GDM1 (cell line): ENCODE measurements at regions not wholly inside any gene's neighbourhood (a gene's known extent, or its start where the extent isn't known, plus 50 kb on each side); places are given as distances from the start of the nearest gene placed in this dataset.
"Not testable (repeated sequence)": the region's sequence is repeated elsewhere in the genome, so short reads cannot be mapped to it uniquely, and the experiment has no call there.

ENCODE experiments used
- DNase-seq: peaks from one replicate; lab custom pipeline; 2025; lab: John Stamatoyannopoulos, UW

DNA sequence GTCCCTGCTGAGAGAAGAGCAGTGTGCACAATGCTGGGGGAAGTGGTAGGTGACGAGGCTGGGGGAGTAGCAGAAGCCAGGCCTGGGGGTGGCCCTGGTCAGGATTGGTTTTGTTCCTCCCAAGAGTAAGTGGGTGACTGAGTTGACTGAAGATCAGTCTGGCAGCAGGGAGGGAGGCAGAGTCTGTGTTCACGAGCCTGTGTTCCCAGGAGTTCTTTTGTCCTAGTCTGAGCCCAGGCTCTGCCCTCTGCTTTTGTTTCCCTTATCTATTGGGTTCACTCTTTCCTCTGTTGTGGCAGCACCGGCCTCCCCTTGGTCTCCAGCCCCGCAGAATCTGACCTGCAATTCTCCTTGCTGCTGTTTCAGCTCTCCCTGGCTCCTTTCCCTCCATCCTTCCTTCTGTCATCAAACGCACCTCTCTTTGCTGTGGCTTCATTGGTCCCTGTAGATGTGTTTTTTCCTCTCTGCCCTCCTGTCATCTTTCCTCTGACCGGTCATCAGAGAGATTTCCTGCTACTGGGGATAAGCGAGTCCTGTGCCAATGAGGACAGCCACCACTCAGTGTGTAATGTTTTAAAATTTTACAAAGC lies 607.4 kb downstream of the KIF4B start:
- no peak for DNase-seq

DNA sequence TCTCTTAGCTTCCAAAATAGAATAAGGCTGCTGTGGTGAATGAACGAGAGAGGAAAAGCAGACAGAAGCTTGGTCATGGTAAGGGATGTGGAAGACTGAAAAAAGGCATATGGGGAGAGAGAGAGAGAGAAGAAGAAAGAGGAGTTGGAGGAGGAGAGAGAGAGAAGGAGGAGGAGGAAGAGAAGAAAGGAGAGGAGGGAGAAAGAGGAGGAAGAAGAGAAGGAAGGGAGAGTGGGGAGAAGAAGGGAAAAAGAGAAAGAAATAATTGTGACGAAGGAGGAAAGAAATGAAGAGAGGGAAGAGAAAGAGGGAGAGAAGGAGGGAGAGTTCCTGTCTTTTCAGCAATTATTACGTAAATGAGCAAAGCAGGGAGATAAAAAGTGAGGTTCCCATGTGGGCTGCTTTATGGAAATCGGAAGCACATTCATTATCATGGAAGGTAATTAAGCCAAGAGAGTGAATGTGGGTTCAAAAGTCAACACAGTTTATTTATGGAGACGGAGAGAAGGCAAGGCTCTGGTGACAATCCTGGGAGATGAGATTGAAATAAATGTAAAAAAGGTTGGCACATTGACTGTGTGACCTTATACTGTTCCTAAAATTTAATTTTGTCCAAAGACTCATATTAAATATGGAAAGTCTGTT lies 611.2 kb downstream of the KIF4B start:
- DNase-seq: no peak

DNA sequence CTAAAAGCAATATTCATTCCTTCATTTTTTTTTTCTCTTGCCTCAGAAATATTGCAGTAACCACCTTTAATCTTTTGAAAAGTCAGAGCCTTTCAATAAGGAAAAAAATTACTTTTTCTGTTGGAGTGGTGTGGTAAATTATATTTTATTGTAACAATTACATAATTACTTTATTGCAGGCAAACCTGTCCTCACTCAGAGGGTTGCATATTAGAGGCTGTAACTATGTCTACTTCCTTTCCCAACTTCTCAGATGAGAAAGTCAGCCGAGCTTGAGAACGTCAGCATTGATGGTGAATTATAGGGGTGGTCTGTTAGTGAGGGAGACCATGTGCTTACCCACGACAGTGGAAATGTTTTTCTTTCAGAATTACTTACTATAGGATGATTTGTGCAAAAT lies 611.8 kb downstream of the KIF4B start:
- no peak for DNase-seq

DNA sequence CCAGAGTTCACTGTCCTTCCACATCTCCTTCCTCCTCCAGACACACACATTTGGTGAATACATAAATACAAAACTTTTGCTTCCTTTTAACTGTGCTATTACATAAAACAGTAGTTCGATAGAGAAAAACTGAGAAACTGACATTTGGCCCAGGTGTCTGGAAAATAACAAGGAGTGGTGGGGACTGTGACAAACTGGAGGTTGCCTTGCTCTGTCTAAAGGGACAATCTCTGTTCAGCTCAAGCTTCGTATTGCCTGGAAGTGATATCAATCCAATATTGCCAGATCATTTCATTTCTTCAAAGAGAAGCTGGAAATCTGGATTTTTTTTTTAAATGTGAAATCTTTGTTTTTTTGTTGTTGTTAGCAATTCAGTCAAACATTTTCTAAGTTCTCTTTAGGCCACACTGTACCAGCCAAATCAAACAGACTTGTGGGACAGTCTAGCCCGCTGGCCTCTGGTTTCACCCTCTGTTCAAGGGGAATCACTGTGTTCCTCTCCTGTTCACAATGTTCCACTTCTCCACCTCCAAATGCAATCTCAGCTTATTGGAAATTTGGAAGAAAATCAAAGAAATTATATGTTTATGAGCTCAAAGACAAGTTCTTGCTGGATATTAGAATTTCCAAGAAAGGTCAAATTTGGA lies 612.5 kb downstream of the KIF4B start:
- no peak for DNase-seq

DNA sequence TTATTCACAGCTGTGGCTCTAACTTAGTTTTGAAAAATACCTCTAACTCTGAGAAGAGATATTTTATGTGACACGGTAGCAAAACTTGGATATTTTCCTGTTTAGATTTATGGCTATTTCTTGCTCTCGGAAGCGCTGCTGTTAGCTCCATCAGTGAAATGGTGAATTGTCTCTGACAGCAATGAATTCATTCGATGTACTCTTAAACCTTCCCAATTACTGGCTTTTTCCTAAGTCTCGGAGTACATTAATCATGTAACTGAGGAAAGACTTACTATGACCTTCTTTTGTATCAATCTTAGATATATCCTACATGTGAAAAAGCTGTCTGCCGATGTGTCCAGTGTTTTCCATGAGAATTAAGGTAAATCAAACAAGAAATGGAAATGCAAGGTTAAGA lies 613.0 kb downstream of the KIF4B start:
- no peak for DNase-seq

DNA sequence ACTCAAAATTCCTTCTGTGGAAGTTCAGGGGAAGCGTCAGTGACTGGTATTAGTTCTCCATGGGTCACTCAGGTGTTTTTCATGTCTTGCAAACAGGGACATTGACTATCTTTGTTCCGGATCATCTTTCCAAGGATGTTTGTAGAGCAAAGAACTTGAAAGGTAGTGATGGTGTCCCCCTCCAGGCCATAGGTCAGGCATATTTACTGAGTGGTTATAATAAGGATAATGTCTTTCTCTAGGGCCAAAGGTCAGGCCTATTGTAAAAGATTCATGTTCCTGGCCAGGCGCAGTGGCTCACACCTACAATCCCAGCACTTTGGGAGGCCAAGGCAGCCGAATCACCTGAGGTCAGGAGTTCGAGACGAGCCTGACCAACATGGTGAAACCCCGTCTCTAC lies 614.8 kb downstream of the KIF4B start:
- no peak for DNase-seq

DNA sequence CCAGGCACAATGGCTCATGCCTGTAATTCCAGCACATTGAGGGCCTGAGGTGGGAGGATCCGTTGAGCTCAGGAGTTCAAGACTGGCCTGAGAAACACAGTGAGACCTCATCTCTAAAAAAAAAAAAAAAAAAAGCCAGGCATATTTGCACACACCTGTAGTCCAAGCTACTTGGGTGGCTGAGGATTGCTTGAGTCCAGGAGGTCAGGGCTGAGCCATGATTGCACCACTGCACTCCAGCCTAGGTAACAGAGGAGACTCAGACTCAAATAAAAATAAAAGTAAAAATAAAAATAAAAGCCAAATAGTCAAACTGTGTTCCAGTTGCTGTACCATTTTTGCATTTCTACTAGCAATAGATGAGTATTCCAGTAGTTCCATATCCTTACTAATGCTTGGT lies 616.0 kb downstream of the KIF4B start:
- DNase-seq: no peak

DNA sequence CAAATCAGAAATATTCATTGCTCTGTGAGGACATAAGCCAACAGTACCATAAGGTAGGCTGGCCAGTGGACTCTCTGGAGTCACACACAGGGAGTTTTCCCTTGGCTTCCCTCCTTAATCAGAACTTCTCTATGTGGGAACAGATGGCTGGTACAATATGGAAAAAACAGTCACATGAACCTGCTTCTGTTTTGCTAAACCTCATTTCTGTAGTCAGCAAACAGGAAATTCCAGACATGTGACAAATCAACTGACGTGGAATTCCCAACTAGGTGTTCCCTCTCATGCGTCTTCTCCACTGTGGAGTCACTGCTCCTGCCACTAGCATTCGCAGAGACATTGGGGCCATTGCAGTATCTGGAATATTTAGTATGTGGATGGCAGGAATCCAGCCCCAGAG lies 617.6 kb downstream of the KIF4B start:
- no peak for DNase-seq

DNA sequence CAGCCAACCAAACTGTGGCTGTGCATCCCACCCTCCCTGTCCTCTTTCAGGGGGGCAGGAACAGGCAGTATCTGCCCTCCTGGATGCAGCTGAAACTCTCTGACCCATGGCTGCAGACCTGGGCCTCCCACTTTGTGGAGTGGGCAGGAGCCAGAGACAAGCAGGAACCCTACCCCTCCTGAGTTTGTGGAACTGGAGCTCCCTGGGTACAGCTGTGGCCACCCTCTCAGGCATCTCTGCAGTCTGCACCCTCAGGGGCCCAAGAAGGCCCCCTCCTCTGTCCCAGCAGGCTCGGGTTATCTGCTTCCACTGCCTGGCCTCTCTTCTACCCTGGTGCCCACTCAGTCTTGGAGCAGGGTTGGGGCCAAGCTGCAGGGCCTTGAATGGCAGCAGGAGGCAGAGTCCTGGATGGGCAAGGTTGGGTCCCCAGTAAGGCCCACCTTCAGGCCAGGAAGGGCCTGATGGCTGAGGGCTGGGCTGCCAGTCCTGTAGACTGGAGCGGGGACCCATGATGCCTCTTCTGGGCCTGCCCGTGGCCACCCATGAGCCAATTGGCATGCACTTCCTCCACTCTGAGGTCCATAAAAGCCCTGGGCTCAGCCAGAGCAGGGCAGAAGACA lies 619.9 kb downstream of the KIF4B start:
- DNase-seq: no peak

DNA sequence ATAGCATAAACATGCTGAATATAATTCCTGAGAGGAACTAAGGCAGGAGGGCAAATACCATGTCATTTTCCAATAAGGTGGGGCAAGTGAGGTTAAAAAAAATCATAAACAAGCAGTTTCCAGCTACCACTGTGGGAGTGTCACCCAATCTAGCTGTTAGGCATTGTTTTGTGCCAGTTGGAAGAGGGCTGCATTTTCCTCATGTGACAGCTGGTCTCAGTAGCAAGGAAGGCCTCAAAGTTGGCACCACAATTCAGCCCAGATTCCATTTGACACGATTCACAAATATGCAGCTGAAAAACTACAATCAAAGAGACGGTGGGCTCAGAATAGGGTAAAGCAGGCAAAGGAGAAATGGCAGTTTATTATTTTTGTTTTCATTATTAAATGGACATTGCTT lies 636.1 kb downstream of the KIF4B start:
- no peak for DNase-seq

DNA sequence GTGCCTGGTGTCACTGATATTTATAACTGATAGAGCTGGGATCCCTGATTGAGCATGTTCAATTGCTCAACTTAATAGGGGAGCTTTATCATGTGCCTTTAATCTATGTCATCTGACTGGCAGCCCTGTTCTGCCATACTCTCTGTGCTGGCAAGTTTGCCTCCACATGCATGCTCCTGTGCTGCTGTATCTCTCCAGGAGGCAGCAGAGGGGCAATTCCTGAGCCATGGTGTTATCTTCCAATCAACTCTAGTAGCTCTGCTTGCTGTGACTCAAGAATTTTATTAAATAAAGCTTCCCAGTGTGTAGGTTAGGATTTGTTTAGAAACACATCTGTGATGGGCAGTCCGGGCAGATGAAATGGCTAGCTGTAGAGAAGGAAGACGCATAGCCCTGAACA lies 642.0 kb downstream of the KIF4B start:
- no peak for DNase-seq

DNA sequence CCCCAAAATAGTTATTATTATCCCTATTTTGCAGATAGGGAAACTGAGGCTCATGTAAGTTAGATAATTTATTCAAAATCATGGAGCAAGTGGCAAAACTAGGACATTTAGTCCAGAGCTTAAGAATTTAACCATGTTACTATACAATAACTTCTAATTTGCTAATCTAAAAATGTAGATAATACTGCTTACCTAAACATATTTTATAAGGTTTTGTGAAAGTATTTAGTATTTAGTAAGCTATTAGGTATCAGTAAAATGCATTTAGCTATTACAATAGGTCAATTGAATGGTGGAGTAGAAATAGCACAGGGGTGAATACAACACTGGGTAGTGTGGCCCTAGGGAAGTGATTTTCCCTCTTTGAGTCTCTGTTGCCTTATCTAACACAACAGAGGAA lies 648.3 kb downstream of the KIF4B start:
- no peak for DNase-seq

DNA sequence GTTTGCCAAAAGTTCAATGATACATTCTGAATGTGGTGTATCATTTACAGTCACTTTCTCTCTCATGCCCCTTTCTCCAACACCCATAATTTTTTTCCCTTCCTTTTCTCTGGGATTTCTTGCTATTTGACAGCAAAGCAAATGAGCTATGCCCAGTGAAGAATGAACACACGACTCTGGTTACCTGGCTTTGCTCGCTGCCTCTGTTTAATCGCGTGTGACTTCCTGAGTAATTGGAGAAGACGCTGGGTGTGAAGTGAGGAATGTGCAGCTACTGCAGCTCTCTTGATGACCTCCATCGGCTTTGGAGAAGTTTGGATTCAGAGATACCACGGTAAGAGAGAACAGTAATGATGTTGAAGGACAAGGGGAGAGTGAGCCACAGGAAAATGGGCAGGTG lies 651.8 kb downstream of the KIF4B start:
- no peak for DNase-seq

DNA sequence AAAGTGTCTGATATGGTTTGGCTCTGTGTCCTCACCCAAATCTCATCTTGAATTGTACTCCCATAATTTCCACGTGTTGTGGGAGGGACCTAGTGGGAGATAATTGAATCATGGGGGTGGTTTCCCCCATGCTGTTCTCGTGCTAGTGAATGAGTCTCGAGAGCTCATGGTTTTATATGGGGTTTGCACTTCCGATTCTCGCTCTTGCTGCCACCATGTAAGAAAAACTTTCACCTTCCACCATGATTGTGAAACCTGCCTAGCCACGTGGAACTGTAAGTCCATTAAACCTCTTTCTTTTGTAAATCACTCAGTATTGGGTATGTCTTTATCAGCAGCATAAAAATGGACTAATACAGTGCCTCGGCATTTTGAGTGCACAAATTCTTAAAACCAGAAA lies 655.0 kb upstream of the SGCD start:
- not testable (repeated sequence) for DNase-seq

DNA sequence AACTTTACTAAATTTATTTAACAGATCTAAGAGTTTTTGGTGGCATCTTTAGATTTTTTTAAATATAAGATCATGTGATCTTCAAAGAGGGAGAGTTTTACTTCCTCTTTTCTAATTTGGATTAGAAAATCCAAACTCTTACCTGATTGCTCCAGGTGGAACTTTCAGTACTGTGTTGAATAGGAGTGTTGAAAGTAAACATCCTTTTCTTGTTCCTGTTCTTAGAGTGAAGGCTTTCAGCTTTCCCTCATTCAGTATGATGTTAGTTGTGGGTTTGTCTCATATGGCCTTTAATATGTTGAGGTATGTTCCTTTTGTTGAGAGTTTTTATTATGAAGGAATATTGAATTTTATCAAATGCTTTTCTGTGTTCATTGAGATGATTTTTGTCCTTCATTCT lies 650.0 kb upstream of the SGCD start:
- DNase-seq: no peak

DNA sequence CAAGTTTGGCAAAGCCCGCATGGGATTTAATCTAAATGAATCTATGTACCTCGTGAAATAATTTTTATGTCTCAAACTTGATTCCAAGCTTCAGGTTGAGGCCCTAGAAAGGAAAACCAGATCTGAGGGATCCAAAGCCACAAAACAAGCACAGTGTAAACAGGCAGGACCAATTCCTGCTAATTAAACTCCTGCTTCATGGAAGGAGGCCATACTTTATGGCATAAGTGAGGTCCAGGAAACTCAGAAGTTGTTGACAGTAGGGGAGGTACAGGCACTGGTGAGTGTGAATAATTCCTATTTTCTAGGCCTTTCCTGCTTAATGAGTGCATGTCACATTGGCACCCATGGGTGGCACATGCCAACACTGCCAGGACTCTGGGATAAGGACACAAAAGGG lies 648.6 kb upstream of the SGCD start:
- no peak for DNase-seq

DNA sequence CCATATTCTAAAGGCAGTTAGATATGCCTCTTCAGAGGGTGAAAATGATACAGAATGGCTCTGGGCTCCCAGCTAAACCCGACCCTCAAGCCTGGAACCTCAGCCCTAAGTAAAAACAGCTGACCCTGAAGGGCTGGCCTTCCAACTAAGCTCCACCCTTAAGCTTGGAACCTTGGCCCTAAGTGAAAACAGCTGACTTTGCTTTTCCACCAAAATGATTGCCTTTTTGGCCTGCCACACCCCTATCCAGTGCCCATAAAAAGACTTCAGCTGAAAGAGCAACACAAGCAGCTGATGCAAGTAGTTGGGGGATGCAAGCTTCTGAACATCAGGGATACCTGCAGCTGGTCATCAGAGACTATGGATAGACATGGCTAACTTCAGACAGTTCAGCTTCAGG lies 647.4 kb upstream of the SGCD start:
- DNase-seq: no peak

DNA sequence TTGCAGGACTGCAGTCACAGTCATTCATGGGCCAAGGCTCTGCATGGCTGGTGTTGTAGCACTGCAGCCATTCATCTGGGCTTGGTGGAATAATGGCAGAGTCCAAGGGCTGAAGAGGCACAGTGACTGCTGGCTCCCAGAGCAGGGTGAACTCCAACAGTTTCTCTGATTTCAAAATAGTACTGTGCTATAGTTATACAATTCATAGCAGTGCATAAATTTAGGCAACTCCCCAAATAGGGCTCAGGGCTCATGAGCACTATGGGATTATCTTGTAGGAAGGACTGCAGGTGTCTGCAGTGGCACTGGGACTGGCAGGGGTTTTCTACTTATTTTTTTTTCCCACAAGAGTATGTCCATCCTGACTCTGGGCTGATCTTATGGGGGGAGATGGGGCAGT lies 642.5 kb upstream of the SGCD start:
- DNase-seq: no peak

DNA sequence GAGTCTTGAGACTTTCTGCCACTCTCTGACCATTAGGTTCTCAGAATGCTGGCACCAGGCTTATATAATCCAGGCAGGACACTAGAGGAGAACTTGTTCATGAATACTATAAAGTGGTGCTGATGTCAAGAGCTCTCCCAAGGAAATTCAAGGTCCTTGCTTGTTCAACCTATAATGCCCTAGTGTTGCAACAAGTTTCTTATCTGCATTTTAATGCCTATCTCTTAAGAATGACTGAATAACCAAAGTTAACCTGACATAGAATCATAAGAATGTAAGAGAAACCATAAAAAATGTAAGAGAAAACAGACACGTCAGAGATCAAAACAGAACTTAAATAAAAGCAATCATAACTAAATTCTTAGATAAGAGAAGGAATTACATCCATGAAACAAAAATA lies 640.8 kb upstream of the SGCD start:
- no peak for DNase-seq

DNA sequence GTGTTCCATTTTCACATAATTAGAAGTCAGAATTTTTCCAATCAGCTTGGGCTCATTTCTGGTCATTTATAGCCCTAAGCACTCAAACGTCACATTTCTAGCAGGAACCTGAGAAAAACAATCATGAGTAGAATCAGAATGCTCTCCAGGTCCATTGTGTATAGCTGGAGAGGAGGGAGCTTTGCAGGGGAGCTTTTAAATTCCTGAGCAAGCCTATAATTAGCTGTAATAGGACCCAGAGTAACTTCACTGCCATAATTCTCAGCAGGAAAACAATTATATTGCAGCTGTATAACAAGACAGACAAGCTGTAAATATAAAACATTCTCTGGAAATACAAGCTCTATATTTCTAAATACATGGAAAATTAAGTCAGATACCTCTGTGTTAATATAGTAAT lies 637.6 kb upstream of the SGCD start:
- DNase-seq: no peak

DNA sequence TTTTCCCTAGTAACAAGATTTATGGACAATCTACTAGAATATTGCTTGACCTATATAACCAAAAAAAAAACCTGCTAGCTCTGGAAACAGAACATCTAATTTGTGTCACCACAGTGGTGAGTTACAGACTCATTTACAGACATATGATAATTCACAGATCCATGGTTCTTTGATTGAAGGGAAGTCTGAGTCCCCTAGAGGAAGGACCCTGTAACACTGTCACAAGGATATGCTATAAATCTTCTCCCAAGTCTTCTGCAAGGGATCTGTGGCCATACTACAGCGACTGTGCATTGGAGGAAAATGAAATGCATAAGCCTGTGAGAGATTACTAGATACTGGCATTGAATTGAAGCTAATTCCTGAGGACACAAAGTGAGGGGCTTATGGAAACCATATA lies 630.6 kb upstream of the SGCD start:
- DNase-seq: no peak

DNA sequence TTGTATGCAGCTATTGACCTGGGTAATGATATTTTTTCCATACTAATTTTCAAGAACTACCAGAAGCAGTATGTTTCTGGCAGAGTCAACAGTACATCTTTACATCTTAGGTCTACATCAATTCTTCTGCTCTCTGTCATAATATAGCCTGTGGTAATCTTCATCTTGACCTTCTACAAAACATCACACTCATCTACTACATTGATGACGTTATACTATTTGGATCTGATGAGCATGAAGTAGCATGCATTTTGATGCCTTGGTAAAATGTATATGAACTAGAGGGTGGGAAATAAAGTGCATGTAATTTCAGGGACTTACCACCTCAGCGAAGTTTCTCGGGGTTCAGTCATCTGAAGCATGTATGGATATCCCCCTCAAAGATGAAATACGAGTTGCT lies 629.7 kb upstream of the SGCD start:
- no peak for DNase-seq

DNA sequence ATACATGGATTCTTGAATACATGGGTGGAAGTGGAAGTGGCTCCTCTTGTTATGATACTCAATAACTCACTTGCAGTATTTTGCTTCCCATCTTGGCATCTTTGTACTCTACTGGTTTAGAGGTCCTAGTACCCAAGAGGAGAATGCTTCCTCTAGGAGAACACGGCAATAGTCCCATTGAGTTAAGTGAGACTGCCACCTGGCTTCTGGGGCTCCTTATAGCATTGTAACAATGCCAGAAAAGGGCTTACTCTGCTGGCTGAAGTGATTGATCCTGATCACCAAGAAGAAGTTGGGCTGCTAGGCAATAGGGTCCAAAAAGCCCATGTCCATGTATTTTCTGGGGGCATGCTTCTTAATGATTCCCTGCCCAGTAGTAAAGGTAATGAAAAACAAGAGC lies 627.6 kb upstream of the SGCD start:
- DNase-seq: no peak

DNA sequence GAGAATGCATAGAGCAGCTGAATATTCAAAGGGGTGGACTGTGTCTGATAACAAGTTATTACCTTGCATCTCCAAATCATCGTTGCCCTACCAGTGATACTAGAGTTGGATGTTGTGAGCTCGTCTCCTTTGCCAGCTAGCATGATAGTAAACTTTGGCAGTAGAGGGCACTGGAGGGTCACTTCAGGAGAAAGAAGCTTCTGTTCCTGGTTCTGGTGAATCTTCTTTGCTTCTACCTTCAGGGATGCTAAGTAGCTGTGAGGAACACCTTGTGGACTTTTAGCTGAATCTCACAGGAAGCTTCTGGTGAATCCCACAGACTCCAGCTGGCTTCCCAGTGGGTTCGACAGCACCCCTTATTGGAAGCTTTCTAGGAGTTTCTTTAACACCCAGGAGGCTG lies 626.6 kb upstream of the SGCD start:
- DNase-seq: no peak
